GM18867 (cell line): ENCODE measurements at regions not wholly inside any gene's neighbourhood (a gene's known extent, or its start where the extent isn't known, plus 50 kb on each side); places are given as distances from the start of the nearest gene placed in this dataset.

Experiments
- ATAC-seq: cut with Tn5 transposase; IDR thresholded peaks from one replicate; pipeline ENCODE4 v1.9.1; 2021; ENCODE audit warnings: mild to moderate bottlenecking, moderate library complexity; ENCODE audit not compliant: unreplicated experiment

DNA sequence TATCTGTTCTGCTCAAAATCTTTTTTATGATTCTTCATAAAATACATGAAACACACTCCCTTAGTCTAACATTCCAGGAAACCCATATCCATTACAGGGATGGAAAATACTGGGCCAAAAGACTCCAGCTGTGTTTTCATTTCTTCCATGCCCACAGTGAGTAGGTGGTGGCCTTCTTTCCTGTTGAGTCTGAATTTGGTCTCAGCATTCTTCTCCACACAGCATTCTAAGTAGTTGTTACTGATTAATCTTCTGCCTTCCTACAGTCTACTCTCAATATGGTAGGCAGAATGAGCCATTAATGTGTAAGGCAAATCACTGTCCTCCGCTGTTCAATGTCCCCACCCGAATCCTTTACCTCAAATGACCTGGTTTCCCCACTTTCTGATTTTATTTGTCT lies 370.6 kb upstream of the RPS6KA3 start:
- ATAC-seq = no peak

DNA sequence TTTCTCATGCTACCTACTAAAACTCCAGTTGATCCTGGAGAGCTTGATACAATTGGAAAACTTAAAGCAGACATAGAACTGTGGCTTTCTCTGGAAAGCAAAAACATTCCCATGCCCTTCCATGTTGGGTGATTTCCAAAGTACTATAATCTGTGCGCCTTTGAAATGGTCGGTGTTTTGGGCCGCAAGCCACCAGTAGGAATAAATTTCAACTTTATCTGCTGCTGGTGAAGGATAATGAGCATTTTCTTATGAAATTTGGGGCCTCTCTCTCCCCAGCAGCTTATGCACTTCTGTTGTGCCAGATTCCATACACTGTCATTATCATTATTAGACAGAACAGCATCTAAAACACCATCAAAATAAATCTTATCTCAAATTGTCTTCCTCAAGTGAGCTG lies 366.7 kb upstream of the RPS6KA3 start:
- no peak for ATAC-seq

DNA sequence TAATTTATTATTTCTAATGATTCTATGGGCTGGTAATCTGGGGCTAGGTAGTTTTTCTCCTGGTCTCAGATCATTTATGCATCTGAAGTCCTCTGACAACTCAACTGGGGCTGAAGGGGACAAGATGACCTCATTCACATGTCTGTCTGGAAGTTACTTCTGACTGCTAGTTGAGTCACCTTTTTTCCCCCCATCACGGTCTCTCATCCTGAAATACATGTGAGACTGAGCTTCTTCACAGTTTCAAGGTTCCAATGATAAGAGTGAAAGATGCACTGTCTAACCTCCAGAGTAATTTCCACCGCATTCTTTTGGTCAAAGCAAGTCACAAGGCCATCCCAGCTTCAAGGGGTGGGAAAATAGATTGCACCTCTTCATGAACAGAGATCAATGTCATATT lies 356.7 kb upstream of the RPS6KA3 start:
- no peak for ATAC-seq

DNA sequence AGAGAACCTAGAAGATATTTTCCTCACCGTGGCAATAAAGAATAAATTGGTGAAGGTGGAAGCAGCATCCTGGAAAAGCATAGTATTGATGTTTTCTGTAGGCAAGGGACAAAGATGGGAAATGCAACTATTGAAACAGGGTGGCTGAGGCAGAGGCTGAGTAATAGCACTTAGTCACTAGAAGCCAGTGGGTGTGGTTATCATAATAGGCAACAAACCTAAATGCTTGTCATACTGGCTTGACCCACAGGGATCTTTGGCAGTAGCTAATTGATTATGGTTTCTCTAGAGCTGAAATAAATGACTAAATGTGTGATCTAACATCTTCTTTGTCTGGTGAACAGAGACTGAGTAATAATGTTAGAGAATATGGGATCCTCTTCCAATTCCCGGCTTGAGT lies 353.6 kb upstream of the RPS6KA3 start:
- no peak for ATAC-seq

DNA sequence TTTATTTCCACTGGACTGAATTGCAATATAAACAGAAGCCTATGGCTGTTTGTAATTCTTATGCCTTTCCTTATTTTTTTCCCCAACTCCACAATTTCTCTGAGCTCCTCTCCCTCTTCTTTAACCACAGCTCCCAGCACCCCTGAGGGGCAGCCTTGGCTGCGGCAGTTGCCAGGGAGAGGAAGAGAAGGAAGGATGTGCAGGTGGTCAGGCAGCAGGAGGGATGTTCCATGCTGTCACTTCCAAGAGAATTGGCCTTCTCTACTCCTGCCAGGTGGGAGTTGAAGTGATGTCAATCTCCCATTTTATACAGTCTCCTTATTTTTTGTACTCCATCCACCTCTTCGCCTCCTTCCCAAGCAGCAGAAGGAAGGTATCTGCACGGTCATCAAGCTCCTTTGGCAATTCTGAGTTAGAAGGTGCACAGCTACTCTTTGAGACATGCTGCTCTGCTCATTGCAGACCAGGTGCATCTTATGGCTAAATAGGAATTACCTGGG lies 343.3 kb upstream of the RPS6KA3 start:
- no peak for ATAC-seq

DNA sequence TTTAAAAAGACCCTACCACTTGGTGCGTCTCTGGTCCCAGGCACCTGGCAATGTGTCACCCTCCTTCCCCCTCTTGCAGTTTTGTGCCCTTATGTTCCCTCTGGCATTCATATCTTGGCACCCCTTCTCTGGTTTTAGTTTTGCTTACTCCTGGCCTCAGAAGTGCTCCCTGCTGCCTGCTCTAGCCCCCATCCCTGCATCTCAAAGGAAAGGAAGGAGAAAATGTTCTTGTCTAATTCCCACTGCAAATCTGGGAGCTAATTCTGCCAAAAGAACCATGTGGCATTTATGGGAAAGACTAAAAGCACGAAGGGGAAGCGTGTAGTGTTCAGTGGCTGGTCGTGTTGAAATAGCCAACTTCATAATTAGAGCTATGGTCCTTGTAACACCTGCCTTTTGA lies 340.1 kb upstream of the RPS6KA3 start:
- no peak for ATAC-seq

DNA sequence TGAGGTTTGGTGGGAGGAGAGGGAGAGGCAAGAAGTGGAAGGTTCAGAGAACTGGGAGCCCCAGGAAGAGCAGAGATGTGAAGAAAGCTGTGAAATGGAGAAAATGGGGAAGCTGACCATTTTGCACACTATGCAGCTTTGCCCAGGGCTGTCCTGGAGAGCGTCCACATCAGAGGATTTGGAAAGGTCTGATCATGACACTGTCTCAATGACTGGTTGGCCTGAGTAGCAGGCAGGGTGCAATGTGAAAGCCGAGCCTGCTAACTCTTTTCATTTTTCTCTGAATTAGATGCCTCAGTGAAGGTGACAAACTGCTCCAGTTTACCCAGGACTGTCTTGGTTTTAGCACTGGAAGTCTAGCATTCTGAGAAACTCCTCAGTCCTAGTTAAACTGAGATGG lies 330.1 kb upstream of the RPS6KA3 start:
- no peak for ATAC-seq

DNA sequence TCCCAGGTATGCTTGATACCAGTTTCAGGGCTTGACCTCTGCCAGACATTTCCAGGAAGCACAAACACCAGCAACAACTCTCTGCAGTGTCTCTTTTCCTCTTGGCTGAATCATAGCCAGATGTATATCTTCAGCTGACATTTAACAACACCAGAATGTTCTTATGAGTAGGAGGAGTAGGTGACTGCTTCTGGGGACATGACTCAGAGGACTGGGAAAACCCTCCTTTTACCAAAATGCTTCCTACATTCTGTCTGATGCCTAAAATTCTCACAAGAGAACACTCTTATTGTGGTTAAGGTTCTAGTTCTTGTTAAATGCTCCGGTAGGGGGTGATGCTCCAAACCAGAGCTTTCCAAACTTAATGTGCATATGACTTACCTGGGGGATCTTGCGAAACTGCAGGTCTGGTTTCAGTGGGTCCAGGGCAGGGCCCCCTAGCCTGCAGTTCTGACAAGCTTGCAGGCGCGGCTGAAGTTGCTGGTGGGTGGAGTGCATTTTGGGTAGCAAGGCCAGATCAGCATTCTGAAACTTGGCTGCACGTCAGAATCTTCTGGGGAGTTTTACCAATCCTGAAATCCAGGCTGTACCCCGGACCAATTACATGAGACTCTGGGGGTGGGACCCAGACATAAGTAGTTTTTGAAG lies 329.3 kb upstream of the RPS6KA3 start:
- ATAC-seq = no peak

DNA sequence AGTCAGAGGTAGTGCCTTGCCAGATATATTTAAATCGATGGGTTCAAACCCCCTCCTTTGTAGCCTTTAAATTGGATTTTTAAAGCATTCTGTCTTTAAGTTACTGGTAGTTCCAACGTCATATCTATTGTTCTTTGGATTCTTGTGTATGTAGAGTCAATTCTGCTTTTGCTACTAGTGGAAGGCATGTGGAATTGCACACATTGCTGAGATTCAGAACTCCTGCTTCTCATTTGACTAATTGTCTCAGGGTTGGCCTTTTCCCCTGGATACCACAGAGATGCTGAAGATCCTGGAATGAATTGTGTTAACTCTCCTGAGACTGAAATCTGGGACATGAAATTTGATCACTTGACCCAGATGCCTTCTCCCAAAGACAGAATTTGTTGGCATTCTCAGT lies 328.3 kb upstream of the RPS6KA3 start:
- ATAC-seq = no peak

DNA sequence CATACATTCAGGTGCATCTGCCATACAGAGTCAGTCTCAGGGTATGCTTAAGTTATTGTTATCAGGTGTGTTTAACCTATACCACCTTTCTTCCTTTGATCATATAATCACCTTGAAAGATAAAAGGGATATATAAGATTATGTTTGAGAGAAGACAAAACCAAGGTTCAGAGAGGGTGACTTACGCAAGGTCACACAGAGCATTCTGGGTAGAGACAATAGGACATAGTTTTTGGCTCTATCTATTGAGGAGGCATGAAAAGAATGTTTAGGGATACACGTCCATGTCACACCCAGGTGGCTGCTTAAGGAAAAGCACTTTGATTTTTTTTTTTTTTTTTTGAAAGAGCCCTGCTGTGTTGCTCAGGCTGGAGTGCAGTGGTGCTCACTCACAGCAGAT lies 327.1 kb upstream of the RPS6KA3 start:
- ATAC-seq = no peak

DNA sequence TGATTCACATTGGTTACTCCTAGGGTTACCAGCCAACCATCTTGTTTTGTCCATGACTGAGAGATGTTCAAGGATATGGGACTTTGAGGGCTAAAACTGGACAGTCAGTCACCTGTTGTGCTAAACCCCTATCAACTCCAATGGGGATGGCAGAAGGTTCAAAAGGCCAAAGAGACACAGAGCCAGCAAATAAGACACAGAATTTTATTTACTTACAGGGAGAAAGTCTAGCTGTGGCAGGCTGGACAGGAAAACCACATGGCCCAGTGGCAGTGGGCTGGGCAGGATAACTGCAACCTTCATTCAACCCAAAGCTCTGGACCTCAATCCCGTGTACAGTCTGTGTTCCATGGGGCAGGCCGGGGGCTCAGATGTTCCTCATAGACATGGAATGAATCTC lies 326.7 kb upstream of the RPS6KA3 start:
- ATAC-seq = no peak

DNA sequence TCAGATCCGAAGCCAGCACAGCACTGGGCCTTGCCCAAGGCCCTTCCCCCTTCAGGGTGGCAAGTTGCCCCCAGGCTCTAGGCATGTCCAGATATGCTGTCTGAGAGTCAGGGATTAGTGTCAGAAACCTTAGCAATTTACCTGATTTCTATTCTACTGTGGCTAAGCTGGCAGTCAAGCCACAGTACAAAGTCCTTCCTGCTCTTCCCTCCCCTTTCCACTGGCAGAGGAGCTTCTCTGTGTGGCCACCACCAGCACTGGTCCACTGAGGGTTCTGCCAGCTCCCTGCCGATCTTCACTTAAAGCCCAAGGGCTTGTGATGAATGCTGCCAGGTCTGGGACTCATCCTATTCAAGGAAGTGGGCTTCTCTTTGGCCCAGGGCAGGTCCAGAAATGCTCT lies 324.5 kb upstream of the RPS6KA3 start:
- ATAC-seq = no peak

DNA sequence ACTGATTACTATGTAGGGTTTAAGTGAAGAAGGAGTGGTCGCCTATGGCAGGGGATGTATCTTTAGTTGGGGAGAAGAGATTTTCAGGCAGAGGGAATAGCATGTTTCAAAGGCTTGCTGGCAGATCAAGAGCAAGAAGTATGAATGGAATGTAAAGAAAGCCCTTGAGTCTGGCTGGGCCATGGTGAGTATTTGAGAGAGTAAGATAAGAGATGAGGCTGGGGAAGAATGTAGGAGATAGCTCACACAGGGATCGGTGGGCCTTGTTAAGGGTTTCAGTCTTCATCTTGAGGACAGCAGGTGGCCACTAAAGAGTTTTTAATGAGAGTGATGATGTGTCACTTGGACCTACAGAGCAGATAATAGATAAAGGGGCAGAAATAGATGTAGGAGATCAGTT lies 319.1 kb upstream of the RPS6KA3 start:
- no peak for ATAC-seq

DNA sequence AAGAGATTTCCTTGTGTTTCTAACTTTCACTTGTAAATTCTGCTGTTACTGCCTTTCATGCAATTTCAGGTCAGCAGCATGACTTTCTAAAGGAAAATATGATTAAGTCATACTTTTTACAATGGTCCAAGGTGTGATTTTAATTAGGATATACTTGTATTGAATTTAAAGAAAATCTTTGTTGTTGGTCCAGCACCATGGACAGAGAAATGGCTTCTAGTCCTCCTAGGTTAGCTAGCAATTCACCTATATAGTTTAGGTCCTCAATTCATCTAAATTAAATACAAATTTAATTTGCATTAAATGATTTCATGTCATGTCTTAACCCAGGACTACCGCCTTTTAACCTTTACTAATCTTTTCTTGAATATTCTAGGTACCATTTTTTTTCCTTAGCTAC lies 304.9 kb upstream of the RPS6KA3 start:
- no peak for ATAC-seq

DNA sequence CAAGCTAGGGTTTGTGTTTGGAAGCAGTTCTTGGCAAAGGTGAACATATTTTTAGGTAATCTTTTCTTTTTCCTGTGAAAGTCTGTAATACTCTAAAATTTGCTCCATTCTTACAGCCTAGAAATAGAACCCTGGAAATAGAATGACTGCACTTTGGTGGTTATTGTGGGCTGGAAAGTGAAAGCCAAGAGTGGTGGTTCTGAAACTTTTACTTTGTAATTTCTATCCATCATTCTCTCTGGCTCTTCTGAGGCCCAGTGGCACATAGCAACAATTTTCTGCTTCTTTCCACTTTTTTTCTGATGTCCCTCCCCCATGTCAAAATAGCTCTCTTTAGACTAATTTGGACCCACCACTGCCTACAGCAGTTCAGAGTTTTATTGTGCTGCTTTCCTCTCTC lies 300.4 kb upstream of the RPS6KA3 start:
- peak; percentile 59 for ATAC-seq

DNA sequence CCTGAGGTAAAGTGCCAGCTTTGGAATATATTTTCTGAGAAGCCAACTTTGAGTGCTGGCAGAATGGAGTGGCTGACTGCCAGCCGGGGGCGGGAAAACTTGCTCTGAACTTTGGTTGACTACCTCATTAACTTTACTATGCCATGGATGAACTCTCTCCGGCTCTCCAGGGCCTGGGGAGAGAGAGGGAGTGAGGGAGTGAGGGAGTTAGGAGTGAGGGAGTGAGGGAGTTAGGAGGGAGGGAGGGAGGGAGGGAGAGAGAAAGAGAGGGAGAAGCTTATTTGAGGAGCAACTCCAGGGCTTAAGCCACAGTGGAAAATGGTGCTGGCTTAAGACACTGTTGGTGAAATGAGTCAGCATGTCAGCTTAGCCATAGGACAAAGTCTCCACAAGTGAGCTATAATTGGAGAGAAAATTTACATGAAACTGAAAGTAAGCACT lies 280.9 kb upstream of the RPS6KA3 start:
- ATAC-seq = no peak

DNA sequence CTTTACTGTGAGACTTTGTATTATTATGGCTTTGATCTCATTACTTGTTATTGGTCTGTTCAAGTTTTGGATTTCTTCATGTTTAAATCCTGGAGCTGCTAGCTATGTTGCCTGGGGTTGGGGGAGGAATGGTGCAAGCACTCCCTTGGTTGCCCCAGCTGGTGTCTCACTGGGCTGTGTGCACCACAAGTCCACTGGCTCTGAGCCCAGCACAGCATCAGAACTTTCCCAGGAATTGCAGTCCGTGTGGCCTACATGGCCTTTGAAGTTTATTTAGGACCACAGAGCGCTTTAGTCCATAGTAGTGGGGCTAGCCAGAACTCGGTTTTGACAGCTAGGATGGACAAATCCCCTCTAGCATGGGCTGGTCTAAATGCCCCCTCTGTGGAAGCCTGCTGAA lies 278.8 kb upstream of the RPS6KA3 start:
- no peak for ATAC-seq

DNA sequence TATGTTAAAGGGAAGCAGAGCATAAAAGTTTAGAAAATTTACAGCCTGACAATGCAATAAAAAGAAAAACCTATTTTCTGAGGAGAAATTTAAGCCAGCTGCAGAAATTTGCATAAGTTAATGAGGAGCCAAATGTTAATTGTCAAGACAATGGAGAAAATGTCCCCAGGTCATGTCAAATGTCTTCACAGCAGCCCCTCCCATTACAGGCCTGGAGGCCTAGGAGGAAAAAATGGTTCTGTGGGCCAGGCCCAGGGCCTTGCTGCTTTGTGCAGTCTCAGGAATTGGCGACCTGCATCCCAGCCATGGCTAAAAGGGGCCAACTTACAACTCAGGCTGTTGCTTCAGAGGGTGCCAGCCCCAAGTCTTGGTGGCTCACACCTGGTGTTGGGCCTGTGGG lies 275.4 kb upstream of the RPS6KA3 start:
- no peak for ATAC-seq

DNA sequence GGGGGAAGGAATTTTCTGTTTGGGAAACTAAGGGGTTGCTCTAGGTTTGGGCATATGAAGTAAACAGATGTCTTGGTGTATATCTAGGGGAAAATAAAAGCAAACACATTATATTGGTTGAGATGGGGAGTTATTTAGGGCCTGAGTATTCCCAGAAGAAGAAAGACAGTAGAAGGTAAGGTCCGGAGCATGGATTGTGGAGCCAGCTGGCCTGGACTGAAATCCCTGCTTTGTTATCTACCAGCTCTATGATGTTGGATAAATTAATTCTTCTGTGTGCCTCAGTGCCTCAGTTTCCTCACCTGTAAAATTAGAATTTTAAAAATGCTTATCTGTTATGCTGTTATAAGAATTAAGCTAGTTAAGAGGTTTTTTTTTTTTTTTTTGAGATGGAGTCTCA lies 272.3 kb upstream of the RPS6KA3 start:
- no peak for ATAC-seq

DNA sequence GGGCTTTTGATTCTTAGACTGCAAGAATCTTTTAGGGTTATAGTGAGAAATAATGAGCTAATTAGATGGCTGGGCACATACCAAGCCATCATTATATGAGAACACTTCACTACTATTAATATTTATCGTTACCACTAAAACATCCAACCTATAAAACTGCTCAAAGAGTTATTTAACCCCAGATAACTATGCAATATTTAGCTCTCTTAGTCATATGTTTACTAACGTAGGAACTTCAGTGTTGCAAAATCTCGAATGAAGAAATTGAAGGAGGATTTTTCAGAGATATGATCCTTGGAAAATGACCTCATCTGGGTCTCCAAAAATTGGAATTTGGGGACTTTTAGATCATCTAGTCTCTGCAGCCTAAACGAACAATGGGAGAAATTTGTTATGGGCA lies 265.0 kb upstream of the RPS6KA3 start:
- ATAC-seq = no peak

DNA sequence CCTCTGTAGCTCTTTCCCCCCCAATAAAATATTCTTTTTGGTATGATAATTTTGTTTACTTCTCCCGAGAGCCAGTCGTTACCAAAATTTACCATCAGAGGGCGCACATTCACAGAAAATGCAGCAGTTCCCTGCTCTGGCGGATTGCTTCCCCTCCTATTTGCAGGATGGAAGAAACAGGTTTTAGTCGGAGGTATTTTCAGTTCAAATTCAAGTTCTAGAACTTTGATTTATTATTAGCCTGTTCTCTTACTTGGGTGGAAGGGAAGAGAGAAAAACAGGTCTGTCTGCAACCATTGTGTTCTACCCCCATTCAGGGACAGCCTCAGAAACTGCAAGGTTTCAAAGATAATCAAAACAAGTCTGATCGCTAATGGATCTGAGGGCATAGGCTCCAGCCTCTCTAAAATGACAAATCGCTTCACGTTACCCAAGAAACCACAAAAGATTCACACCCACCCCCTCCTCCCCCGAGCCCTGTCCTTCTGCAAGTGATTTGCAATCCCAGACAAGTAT lies 263.8 kb upstream of the RPS6KA3 start:
- no peak for ATAC-seq

DNA sequence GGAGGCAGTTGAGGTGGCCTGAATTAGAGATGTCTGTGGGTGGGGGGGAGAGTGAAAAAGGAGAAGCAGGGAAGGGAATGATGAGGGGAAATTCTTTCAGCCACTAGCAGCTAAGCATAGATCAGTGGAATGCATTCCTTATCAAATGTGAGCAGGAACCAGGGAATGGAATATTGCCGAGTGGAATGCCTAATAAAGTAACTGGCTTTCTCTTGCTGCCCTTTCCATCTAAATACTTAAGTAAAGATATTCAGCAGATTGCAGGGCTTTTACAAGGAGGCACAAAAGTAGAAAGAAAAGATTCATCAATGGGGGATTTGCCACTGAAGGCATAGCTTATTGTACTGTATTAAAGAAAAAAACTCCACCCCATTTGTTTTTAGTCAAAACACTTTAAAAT lies 263.0 kb upstream of the RPS6KA3 start:
- no peak for ATAC-seq

DNA sequence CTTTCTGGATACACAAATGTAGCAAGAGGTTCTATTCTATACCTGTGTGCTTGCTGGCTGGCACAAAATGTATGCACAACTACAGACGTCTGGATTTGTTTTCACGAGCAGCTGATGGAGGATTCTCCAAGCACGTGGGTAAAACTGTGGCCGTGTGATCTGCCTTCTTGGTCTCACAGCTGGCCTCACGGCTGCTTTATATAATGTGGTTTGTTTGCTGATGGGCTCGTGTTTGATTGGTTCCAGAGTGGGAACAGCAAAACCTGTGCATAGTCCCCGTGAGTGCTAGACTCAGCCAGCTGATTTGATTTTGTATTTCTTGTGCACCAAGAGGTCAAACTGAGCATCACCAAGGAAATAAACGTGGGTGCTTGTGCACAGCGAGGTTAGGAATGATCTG lies 262.6 kb upstream of the RPS6KA3 start:
- no peak for ATAC-seq
